ENCODE measurements at regions not wholly inside any gene's neighbourhood (a gene's known extent, or its start where the extent isn't known, plus 50 kb on each side); places are given as distances from the start of the nearest gene placed in this dataset.

DNA sequence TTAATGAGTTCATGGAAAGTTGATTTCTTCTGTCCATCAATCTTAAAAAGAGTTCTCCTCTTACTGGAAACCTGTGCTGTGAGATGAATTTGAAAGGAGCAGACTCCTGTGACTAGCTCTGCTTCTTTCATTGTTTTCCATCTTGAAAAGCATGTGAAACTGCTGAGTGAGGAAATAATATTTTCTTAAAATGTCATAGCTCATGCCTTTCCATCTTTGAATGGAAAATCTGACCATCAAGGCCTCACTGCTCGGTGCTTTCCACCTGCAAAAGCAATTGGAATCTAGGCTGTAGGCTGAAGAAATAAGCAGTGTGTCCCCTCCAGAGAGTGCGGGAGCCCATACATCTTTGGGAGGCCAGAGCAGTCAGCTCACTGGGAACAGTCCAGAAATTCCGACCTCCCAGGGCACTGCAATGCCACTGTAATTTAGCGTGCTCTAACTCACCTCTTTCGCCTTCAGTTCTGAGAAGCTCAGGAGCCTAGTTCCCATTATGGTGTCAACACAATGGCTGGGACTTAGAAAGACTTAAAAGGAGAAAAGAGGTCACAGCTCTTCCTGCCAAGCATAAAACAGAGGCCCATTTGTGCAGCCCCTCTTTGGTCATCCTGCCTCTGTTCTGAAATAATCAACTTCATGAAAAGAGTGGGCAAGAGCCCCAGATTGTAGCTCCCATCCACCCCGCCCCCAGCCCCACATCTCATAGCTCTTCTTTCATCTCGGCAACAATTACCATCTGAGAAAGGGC, 50.4 kb upstream of the F3 start:
- no peak for DNase-seq (ENCODE audit: low read depth, low spot score)
- no peak overlapping the region for H3K4me2 ChIP-seq (ENCODE audit: control insufficient read depth, extremely low read depth, insufficient read depth, low read depth, low read length)
- FAIRE-seq, result no peak
- H3K4me1 ChIP-seq (ENCODE audit: control insufficient read depth, extremely low read depth, insufficient read depth, low read length), result peaks cover 3% of the 10 kb centered on the region
- H4K20me1 ChIP-seq (ENCODE audit: control insufficient read depth, extremely low read depth, insufficient read depth, low read length), result no peaks in the 10 kb centered on the region
- H2AFZ ChIP-seq (ENCODE audit: control insufficient read depth, low read length), result no peak overlapping the region
- no peaks in the 10 kb centered on the region for H3K27me3 ChIP-seq (ENCODE audit: control insufficient read depth, extremely low read depth, insufficient read depth, low read length)
- no peaks in the 10 kb centered on the region for H3K9me1 ChIP-seq (ENCODE audit: control insufficient read depth, extremely low read depth, insufficient read depth, low read length)
- H3K4me3 ChIP-seq (ENCODE audit: control insufficient read depth in 2 of 3, extremely low read depth in 1 of 3, insufficient read depth in 2 of 3, low read depth in 1 of 3, low read length in 3 of 3), result no peak overlapping the region
- H3K9me3 ChIP-seq (ENCODE audit: control insufficient read depth, low read depth, low read length), result no peaks in the 10 kb centered on the region
- H3K9ac ChIP-seq (ENCODE audit: control insufficient read depth, extremely low read depth, insufficient read depth, low read length), result no peak overlapping the region
- dilution Hi-C loops (cut with MboI; ENCODE audit: extremely low pct_ligation_motif_present, low sequenced_read_pairs), result no loop called here
- no peaks in the 10 kb centered on the region for H3K36me3 ChIP-seq (ENCODE audit: control insufficient read depth in 2 of 2, extremely low read depth in 1 of 2, insufficient read depth in 2 of 2, low read length in 2 of 2)
- H3K27ac ChIP-seq (ENCODE audit: control insufficient read depth, insufficient read depth, low read length), result no peak overlapping the region
- no peaks in the 10 kb centered on the region for H3K79me2 ChIP-seq (ENCODE audit: control insufficient read depth, insufficient read depth, low read length)
- no peak for TF ChIP-seq EZH2 (IDR thresholded peaks at IDR 0.05; ENCODE audit: low read length)
- TF ChIP-seq, protein P1, sequence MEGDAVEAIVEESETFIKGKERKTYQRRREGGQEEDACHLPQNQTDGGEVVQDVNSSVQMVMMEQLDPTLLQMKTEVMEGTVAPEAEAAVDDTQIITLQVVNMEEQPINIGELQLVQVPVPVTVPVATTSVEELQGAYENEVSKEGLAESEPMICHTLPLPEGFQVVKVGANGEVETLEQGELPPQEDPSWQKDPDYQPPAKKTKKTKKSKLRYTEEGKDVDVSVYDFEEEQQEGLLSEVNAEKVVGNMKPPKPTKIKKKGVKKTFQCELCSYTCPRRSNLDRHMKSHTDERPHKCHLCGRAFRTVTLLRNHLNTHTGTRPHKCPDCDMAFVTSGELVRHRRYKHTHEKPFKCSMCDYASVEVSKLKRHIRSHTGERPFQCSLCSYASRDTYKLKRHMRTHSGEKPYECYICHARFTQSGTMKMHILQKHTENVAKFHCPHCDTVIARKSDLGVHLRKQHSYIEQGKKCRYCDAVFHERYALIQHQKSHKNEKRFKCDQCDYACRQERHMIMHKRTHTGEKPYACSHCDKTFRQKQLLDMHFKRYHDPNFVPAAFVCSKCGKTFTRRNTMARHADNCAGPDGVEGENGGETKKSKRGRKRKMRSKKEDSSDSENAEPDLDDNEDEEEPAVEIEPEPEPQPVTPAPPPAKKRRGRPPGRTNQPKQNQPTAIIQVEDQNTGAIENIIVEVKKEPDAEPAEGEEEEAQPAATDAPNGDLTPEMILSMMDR (optimal IDR thresholded peaks at IDR 0.05 in 1 of 3, IDR thresholded peaks at IDR 0.05 in 1 of 3, conservative IDR thresholded peaks at IDR 0.05 in 1 of 3; ENCODE audit: extremely low read depth in 1 of 3, insufficient read depth in 2 of 3, low read length in 3 of 3), result no peak

Small RNA genes in the stretch of these regions (small RNA-seq; reads per million reads assigned to genes)
- gene MIR378G (ENCODE audit: insufficient read length in 3 of 3, low read depth in 3 of 3, low replicate concordance in 1 of 3), result 0 reads per million in 3 experiments
